ENCODE measurements at regions not wholly inside any gene's neighbourhood (a gene's known extent, or its start where the extent isn't known, plus 50 kb on each side); places are given as distances from the start of the nearest gene placed in this dataset.

DNA sequence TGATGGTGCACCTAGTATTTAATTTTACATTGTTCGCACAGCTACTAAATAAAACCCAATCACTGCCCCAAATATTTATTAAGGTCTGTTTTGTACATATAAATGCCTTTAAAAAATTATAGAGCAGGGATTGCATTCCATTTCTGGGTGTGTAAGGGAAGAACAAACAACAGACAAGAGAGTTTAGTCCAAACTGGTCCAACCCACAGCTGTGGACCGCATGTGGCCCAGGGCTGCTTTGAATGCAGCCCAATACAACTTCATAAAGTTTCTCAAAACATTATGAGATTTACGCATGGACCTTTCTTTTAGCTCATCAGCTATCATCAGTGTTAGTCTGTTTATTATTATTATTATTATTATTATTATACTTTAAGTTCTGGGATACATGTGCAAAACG, 114.8 kb upstream of the LRATD1 start:
- no peak for DNase-seq (ENCODE audit: low read depth)

DNA sequence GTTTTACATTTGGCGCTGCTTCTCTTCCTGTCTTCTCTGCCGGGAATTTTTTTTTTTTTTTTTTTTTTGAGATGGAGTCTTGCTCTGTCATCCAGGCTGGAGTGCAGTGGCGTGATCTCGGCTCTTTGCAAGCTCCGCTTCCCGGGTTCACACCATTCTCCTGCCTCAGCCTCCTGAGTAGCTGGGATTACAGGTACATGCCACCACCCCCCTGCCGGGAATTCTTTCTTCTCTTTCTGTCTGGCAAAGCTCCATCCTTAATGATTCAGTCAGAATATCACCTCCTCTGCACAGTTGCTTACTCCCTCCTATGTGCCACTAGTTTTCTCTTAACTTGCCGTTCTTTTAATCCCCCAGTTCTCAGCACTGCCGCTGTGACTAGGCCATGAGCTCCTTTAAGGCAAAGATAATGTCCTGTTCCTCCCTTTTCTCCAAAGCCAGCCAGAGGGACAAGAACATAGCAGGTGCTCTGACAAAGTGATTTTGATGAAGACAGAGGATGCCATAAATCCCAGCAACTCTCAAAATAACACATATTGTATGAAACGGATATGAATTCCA, 112.1 kb upstream of the LRATD1 start:
- no peak for DNase-seq (ENCODE audit: low read depth)

DNA sequence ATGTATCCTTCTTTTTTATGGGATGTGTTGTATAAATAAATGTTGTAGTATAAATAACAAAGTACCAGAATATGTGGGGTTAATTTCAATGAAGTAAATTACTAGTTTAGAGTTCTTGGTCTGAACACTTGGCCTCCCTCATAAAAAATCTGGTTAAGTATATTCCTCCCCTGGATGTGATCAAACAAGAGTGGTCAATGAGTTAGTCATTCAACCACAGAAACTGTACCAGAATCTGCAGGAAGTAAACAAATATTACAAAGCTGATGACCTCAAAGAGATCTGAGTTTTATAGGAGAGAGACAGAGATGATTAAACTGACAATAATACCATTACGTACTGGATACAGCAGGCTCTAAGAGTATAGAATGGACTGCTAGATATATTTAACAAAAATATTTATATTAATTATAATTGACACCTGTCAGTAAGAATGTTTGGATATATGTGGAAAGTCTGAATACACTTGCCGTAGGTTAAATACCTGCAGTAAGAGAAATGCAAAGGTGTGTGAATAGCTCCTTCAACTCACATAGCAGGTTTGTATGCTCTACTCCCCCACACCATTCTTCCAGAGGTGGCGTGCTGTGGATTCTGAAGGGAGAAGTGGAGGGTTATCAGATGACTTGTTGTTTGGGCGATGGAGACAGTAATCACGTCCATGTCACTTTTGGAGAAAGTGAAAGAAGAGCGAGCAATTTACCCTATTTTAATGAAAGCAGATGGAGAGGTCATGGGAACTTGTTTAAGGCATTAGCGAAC, 108.3 kb upstream of the LRATD1 start:
- DNase-seq (ENCODE audit: low read depth), result no peak

DNA sequence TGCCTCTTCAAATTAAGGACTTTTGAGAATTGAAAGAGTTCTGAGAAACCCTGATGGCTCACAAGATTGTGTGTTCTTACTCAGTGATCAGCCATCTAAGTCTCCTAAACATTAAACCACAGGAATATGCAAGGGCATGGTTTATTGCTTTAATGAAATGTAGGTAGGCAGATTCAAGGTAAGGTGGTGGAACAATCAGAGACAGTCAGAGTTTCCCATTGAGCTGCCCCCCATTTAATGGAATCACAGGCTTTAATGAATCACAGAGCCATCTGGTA, 107.8 kb upstream of the LRATD1 start:
- no peak for DNase-seq (ENCODE audit: low read depth)

DNA sequence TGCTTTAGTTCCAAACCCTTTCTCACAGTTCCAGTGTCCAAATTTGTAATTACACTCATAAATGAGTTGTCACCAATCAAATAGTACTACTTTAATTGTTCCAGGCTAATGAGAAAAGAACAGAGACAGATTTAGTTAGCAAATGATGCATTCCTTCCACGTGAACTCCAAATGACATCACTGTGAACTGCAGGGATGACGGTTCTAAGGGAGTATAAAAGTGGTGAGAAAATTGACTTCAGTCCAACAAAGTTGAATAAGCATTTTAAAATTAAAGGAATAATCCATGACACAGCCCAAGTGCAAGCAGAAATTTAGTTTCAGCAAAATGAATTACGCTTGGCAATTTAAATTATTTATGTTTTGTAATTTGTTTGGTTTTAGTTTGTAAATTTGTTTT, 102.0 kb upstream of the LRATD1 start:
- no peak for DNase-seq (ENCODE audit: low read depth)

DNA sequence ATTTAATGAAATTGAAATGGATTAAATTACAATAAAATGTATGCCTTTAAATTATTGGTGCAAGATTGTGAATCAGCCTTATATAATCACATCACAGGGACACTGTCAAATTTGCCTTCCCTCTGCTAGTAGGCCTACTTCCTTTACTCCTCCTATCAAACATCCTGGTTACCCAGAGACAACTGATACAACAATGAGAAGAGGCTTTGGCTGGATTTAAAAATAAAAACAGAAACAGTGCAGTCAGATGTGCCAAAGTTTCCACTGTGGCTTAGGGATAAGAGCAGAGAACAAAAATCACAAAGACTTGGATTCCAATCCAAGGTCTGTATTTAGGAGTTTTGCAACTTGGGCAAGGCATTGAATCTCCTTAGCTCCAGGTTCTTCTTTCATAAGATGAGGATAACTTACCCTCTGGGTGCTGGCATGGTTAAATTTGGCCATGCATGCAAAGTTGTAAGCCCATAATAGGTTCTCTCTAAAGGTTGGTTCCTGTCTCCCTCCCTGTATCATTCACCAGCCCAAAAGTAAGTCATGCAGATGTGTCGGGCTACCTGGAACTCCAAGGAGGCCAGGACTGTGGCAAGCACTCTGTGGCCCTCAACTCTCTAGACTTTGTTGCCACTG, 99.3 kb upstream of the LRATD1 start:
- DNase-seq (ENCODE audit: low read depth), result no peak

DNA sequence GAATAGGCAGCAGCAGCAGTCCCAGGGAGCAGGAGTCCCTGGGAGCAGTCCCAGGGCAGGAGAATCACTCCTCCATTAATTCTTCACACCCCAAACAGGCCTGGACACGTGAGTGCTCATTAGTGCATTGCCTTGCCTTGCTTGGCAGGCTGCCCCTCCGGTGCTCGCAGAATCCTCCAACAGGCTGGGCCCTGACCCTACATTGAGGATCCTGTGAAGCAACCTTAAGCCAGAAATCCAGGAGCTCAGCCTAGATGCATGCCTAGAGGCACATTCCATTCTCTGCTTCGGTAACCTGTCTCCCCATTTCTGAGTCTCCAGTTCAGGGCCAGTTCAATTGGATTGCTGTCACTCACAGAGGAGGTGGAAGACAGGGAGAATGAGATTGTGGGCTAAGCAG, 97.4 kb upstream of the LRATD1 start:
- DNase-seq (ENCODE audit: low read depth), result no peak

DNA sequence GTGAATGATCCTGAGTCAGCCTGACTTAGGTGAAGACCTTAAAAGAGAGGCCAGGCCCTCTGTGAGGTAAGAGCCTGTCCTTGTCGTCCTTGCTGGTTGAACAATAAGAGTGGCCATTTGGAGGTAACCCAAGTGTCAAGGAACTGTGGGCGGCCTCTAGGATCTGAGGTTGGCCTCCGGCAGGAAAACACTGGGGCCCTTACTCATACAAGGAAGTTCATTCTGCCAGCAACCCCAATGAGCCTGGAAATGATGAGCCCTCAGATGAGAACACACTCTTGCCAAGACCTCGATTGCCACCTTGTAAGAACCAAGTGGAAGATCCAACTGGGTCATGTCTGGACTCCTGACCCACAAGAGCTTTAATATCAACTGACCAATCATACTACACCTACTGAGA, 95.5 kb upstream of the LRATD1 start:
- no peak for DNase-seq (ENCODE audit: low read depth)

DNA sequence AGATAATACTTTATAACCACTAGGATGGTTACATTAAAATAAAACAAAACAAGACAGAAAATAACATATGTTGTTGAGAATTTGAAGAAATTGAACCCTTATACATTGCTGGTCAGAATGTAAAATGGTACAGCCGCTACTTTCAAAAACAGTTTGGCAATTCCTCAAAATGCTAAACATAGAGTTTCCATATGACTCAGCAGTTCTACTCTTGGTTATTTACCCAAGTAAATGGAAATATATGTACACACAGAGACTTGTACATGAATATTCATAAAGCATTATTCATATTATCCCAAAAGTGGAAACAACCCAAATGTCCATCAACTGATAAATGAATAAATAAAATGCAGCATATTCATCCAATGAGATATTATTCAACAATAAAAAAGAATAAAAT, 92.5 kb upstream of the LRATD1 start:
- DNase-seq (ENCODE audit: low read depth), result no peak

DNA sequence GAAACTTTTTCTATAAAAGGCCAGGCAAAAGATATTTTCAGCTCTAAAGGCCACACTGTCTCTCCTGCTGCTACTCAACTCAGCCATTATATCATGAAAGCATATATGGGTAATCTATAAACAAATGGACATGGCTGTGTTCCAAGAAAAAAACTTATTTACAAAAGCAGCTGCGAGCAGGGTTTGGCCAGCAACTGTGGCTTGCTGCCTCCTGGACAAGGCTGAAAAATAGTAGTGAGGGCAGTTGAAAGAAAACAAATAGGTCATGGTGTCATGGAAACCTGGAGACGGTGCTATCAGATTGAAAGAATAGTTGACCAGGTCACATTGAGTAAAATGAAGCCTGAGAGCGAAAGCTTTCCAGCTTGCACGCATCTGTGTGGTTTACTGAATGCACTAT, 89.2 kb upstream of the LRATD1 start:
- DNase-seq (ENCODE audit: low read depth), result no peak

DNA sequence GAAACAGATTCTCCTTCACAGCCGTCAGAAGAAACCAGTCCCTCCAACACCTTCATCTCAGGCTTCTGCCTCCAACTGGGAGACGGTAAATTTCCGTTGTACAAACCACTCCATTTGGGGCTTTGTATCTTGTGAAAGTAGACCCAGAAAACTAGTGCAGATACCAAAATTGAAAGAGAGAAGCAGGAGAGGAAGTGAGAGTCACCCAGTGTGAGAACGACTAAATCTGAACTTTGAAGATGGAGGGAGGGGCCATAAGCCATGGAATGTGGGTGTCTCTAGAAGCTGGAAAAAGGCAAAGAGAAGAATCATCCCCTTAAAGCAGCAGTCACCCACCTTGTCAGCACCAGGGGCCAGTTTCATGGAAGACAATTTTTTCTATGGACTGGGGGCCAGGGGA, 88.3 kb upstream of the LRATD1 start:
- no peak for DNase-seq (ENCODE audit: low read depth)

DNA sequence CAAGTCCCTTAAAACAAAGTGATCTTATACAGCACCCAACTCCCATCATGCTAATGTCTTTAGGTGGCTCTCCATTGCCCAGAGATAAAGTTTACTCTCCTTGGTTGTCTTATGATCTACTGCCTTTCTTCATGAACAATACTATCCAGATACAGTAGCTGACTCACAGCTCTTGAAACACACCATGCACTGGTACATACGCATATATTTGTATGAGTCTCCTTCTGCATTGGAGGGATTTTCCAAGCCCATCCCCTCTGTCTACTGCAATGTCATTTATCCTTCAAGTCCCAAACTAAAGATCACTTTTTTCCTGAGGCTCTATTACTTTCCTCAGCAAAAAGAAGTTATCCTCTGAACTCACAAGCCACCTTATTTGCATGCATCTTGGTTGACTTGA, 84.7 kb upstream of the LRATD1 start:
- DNase-seq (ENCODE audit: low read depth), result no peak

DNA sequence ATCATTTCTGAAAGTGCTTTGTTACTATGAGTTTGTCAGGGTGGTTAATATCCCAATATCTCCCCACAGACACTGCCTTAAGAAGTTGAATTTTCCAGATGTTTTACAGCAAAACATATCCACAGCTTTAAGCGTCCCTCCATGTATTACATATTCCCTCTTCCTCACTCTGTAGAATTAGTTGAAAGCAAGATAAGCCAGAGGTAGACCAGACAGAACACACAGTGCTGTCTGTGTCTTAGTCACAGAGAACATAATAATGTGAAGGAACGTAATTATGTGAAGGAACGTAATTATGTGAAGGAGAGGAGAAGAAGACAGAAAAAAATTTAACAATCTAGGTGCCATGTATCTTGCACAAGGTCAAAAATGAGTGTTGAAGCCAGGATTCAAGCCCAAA, 81.9 kb upstream of the LRATD1 start:
- DNase-seq (ENCODE audit: low read depth), result no peak

DNA sequence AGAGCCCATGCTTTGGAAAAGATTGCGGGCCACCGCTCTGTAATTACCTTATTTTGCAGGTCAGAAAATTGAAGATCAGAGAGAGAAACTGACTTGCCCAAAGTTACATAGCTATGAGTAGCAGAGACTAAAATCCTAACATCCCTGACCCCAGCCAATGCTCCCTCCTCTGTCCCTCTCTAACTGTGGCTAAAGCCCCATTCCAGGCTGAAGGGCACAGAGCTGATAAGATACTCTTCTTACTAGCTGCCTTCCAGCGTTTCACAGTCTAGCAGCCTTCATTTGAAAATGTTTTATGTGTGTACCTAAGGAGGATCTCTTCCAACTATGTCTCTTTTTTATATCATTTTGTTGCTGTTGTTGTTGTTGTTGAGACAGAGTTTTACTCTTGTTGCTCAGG, 81.4 kb upstream of the LRATD1 start:
- no peak for DNase-seq (ENCODE audit: low read depth)

DNA sequence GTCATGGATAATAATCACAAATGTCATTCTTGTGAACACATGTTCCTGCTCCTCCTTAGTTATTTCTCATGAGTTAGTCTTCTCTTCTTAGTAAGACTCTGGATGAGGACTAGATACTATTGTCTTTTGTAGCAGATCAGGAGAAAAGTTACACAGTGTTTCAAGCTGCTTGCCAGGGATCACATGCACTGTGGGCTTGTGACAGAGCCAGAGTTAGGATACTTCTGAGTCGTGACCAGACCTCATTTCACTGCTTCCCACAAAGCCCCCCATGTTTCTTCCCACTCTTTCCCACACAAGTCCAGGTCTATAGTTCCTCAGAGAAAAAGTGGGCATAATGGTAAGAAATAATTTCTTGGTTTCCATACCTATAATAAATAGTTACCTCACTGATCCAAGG, 80.2 kb upstream of the LRATD1 start:
- DNase-seq (ENCODE audit: low read depth), result no peak

DNA sequence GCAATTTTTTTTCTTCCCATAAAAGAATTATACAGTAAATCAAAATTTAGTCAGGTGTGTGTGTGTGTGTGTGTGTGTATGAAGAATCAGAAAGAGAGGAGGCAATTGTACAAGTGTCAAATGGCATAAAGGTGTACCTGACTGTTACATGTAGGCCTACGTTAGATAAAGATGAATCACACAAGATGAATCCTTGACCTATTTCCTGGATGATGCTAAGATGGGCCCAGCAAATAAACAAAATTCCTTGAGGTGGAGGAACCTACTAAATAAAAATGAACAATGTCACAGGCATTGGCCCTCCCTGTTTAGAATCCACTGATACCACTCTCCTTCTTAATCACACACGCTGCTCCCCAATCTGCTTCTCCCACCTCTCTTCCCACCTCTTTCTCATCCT, 79.7 kb upstream of the LRATD1 start:
- no peak for DNase-seq (ENCODE audit: low read depth)

DNA sequence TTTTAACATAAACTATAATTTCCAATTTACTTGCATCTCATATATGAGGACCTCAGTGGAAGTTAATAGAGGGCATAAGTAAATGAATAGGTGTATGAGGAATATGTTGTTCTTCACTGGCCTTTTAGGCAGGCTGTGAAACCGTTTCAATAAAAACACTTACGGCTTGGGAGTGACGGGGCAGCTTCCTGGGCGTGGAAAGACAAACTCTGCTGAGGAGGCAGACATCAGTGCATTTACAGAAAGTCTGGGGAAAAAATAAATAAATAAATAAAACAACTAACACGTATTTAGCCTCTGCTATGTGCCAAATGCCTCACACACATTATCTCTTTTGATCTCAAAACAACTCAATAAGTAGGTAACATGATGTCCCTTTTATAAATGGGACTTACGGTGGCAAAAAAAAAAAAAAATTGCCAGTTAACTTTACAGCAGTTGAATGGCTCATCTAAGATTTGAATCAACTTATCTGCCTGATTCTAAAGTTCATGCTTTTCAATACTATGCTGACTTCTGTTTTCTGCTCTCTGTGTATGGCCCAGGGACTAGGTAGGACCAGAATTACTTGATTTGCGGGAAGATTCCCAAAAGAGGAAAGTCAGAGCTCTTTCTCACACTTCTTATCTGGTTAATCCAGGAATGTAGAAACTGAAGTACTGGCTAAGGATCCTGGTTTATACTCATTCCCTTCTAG, 77.5 kb upstream of the LRATD1 start:
- no peak for DNase-seq (ENCODE audit: low read depth)

DNA sequence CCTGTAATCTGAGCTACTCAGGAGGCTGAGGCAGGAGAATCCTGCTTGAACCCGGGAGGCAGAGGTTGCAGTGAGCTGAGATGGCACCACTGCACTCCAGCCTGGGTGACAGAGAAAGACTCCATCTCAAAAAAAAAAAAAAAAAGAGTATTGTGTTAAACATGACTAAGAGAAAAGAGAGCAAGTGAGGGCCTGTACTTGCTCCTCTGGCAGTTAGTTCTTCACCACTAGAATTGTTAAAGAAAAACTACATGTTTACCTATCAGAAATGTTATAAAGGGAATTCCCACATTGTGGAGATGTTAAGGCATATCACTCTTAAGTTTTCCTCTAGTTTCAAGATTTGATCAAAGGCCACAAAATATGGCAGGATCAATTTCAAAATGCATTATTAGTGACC, 75.4 kb upstream of the LRATD1 start:
- no peak for DNase-seq (ENCODE audit: low read depth)

DNA sequence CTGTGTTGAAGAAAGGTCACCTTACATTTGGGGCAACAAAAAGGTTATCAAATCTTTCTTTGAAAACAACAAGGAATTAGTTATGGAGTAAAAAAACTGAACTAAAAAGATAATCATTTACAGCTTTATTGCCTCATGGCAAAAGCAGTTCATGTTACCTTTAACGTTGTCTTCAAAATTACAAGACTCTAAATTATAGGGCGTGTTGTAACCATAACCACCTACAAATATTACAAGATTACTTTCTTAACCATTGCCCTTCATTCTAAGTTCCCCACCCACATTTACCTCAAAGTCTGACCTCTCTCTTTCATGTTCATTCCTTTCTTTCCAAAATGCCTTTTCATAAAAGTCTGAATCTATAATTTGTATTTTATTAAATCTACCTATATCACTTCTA, 74.6 kb upstream of the LRATD1 start:
- DNase-seq (ENCODE audit: low read depth), result no peak

DNA sequence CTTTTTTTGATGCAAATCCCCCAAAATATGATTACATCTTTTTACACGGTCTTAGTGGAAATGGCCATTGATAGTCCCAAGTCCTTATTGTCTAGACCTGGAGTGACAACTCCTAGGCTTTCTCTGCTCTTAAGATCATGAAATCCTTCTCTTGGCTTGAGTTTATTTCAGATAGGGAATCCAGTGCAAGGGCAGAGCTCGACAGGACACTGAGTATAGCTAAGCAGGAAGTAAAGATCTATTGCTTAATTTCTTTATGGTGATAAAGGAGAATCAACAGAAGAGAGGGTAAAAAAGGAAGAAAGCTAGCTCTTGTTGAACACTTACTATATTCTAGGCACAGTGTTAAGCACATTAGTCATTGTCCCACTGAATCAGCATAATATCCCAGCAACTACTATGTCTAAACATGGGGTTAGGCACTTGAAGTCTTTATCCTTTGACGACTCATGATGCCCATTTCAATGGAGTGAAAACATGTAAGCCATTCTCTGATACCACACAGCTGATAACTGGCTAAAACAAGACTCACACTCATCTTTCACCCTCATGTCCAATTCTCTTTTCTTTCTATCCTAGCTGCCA, 74.1 kb upstream of the LRATD1 start:
- DNase-seq (ENCODE audit: low read depth), result no peak

DNA sequence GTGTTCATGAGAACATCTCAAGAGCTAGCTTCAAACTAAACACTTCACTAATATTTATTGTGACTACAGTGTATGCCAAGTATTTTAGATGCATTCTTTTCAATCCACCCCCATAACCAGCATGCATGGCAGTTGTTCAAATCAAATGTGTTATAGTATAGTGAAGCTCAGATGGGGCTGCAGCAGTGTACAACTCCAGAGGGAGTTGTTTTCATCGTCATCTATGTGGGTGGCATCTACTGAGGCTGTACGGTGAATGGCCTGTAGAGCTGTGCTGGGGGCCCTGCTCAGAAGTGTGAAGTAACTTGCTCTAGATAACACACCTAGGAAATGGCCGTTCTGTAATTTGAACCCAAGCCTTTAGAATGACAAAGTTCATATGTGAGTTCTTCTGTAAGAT, 71.8 kb upstream of the LRATD1 start:
- no peak for DNase-seq (ENCODE audit: low read depth)

DNA sequence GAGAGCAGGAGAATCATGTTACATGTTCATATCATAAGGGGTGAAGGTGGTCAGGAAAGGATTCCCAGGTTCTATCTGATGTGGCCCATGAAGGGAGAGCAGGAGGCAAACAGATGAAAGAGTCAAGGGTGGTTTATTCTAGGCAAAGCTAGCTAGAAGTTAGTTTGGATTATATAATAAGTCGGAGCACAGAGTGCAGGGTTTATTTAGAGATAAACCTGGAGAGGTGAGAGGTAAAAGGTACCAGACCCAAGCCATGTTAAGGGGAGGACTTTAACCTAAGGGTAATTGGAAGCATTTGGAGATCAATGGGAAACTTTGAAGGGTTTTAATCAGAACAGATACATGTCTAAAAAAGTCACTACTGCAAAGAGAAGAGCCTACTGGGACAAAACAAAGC, 69.2 kb upstream of the LRATD1 start:
- no peak for DNase-seq (ENCODE audit: low read depth)

DNA sequence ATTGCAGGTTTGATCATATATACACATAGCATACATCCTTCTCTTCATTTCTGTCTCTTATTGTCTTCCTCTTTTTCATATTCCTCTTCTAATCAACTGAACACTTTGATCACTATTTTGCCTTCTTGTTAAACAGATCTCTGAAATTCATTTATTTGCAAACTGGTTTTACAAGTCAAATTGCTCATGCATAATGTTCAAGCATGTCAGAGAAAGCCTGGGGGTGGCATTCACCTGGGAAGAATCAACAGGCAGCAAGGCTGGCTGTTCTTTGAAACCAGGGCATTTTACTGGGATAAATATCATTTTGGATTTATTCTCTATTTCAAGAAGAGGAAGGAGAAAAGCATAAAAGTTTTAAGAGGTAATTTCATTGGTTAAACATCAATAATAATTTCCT, 66.9 kb upstream of the LRATD1 start:
- no peak for DNase-seq (ENCODE audit: low read depth)

All from Daoy (cell line).